Retinal pigment epithelial cell (primary cell): ENCODE measurements at regions not wholly inside any gene's neighbourhood (a gene's known extent, or its start where the extent isn't known, plus 50 kb on each side); places are given as distances from the start of the nearest gene placed in this dataset.
A peak's percentile ranks its signal among the peaks of the same experiment; 100 is the strongest.

ENCODE experiments used
- DNase-seq: peaks from one replicate; pipeline ENCODE4 v3.0.0-alpha.2; 2010; ENCODE audit warnings: low read depth
- H3K4me3 ChIP-seq: 2 replicates; pipeline ENCODE4 v1.5.1; 2011; ENCODE audit warnings: mild to moderate bottlenecking, low read length, control low read depth, moderate library complexity
- TF ChIP-seq, protein P1 (sequence below): conservative IDR thresholded peaks from 2 replicates; pipeline ENCODE4 v1.5.1; 2011; ENCODE audit warnings: low read depth, low read length, control low read depth, inconsistent platforms

DNA sequence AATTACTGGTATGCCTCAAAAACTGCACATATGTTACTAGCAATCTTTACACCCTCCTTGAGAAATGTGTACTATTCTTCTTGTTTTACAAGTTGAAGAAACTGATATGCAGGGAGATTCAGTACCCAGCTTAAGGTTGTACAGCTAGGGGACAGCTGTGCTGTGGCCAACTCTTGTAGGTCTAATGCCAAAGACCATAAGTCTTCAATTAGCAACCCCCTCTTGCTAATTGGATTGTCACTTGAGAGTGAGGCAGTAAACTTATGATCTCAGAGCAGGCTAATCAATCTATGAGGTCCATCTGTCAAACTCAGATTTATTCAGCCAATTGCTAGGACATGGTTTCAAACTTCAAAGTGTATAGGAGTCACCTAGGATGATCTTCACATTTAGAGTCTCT lies 492.0 kb upstream of the USP24 start:
- no peak for DNase-seq
- no peak overlapping the region for H3K4me3 ChIP-seq
- TF ChIP-seq, protein P1, sequence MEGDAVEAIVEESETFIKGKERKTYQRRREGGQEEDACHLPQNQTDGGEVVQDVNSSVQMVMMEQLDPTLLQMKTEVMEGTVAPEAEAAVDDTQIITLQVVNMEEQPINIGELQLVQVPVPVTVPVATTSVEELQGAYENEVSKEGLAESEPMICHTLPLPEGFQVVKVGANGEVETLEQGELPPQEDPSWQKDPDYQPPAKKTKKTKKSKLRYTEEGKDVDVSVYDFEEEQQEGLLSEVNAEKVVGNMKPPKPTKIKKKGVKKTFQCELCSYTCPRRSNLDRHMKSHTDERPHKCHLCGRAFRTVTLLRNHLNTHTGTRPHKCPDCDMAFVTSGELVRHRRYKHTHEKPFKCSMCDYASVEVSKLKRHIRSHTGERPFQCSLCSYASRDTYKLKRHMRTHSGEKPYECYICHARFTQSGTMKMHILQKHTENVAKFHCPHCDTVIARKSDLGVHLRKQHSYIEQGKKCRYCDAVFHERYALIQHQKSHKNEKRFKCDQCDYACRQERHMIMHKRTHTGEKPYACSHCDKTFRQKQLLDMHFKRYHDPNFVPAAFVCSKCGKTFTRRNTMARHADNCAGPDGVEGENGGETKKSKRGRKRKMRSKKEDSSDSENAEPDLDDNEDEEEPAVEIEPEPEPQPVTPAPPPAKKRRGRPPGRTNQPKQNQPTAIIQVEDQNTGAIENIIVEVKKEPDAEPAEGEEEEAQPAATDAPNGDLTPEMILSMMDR: no peak

DNA sequence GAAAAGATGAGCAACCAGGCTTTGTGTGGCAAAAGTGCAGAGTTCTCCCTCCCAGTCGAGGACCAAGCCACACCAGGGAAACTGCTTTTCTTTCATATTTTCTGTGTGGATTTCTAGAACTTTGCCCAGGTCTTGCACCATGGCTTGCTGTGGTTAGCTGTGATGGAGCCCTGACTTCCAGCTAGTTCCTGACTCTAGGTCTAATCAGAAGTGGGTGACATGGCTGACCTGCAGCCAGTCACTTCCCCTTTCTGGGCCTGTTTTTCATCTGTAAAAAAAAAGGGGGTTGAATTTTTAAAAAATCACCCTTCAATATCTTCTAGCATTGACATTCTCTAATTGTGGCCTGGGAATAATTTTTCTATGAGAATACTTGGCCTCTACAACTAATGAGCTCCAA lies 491.2 kb upstream of the USP24 start:
- DNase-seq: no peak
- no peak overlapping the region for H3K4me3 ChIP-seq
- TF ChIP-seq, protein P1: no peak

- TF ChIP-seq, protein P1: no peak
- no peak overlapping the region for H3K4me3 ChIP-seq
- no peak for DNase-seq
Measured at GRCh38 chr1:55703726-55704363, 488.7 kb upstream of the USP24 start.

DNA sequence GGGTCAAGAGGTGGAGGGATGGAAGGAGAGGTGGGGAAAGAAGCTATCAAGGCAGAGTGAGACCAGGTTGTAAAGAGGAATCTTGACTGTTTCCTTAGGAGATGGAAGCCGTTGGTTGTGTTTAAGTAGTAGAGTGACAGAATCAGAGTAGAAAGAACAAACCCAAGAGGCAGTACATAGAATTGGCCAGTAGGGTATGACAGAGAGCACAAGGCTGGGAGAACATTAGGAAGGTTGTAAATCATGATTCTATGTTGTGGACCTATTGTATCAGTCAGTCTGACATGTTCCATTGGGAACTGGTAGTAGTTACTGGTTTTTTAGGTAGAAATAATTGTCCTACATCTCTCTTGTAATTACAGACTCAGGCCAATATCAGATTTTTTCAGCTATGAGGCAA lies 486.9 kb upstream of the USP24 start:
- TF ChIP-seq, protein P1: peak; percentile 92
- no peak for DNase-seq
- H3K4me3 ChIP-seq: no peak overlapping the region

GRCh38 chr1:55700359-55701130 lies 485.4 kb upstream of the USP24 start:
- TF ChIP-seq, protein P1: no peak
- peak; percentile 68 for DNase-seq
- H3K4me3 ChIP-seq: no peak overlapping the region

DNA sequence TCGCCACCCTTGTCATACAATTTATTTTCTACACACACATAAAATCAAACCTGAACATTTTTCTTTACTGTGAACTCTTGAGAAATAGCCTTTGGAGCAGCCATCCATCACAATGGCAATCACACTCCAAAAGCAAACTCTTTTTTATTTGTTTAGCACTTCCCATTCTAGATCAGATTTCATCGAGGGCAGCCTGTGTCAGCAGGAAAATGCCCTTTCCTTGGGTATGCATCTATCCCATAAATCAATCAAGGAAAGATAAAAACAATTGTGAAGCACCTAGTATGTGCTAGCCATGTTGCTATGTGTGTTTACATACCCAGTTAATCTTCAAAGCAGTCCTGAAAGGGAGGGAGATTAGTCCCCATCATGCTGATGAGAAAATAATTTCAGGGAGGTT lies 484.1 kb upstream of the USP24 start:
- TF ChIP-seq, protein P1: no peak
- no peak for DNase-seq
- no peak overlapping the region for H3K4me3 ChIP-seq
